Ovary (tissue), 3 donors: ENCODE measurements at regions not wholly inside any gene's neighbourhood (a gene's known extent, or its start where the extent isn't known, plus 50 kb on each side); places are given as distances from the start of the nearest gene placed in this dataset.

Source experiments
- POLR2A ChIP-seq: fragments of 450-650 bp; IDR thresholded peaks from one replicate; pipeline ENCODE4 v1.6.1; 2017; ENCODE audit warnings: antibody characterized with exemption, mild to moderate bottlenecking, moderate library complexity
- TF ChIP-seq, protein P1 (sequence below), 3 donors: fragments of 450-650 bp in 2 of 3; fragments of 200-600 bp in 1 of 3; IDR thresholded peaks; one replicate each; pipeline versions ENCODE4 v1.5.1 to v1.8.0; 2016 to 2022; ENCODE audit warnings: antibody characterized with exemption in 3 of 3, mild to moderate bottlenecking in 1 of 3
- donor health status: DM: no; HTN: no; CAD: no.

- TF ChIP-seq, protein P1, sequence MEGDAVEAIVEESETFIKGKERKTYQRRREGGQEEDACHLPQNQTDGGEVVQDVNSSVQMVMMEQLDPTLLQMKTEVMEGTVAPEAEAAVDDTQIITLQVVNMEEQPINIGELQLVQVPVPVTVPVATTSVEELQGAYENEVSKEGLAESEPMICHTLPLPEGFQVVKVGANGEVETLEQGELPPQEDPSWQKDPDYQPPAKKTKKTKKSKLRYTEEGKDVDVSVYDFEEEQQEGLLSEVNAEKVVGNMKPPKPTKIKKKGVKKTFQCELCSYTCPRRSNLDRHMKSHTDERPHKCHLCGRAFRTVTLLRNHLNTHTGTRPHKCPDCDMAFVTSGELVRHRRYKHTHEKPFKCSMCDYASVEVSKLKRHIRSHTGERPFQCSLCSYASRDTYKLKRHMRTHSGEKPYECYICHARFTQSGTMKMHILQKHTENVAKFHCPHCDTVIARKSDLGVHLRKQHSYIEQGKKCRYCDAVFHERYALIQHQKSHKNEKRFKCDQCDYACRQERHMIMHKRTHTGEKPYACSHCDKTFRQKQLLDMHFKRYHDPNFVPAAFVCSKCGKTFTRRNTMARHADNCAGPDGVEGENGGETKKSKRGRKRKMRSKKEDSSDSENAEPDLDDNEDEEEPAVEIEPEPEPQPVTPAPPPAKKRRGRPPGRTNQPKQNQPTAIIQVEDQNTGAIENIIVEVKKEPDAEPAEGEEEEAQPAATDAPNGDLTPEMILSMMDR (IDR thresholded peaks at IDR 0.05) = no peak
- TF ChIP-seq POLR2A = no peak
Observed at GRCh38 chr12:89948271-89949175, 239.9 kb upstream of the ATP2B1 start.
